HG02623 (cell line): ENCODE measurements at regions not wholly inside any gene's neighbourhood (a gene's known extent, or its start where the extent isn't known, plus 50 kb on each side); places are given as distances from the start of the nearest gene placed in this dataset.
"Not testable (repeated sequence)": the region's sequence is repeated elsewhere in the genome, so short reads cannot be mapped to it uniquely, and the experiment has no call there.

Experiments
- ATAC-seq: cut with Tn5 transposase; IDR thresholded peaks from one replicate; pipeline ENCODE4 v1.9.1; 2021; ENCODE audit warnings: moderate library complexity; ENCODE audit not compliant: unreplicated experiment

DNA sequence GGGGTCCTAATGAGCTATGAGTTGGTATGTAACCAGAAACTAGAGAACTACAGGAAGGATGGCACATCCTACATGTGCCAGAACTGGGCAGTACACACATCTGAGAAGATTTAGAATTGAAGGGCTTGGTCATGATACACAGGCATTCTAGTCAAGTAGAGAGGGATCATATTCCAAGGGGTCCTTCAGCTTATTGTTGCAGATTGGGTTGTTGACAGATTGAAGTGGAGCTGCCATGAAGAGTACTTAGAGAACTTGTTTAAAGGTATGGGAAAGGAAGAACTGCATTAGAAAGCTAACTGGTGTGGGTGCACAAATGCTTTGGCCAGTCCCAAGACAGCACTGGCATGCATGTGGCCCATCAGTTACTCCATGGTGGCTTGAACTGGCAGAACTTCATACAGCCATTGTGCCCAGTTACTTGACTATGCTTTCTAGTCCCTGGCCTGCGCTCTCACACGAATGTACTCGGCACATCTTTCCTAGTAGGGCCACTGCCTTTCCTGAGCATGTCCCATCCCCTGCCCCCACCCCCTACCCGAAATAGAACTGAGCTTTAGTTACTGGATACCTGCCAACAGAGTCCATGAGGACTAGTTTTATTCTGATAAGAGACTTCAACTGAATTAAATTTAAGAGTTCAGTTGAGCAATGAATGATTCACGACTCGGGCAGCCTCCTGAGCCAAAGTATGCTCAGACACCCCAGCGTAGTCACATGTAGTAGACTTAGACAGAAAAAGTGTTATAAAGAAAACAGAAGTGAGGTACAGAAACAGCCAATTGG is 64.0 kb downstream of the CCNG2 start:
- ATAC-seq = no peak

DNA sequence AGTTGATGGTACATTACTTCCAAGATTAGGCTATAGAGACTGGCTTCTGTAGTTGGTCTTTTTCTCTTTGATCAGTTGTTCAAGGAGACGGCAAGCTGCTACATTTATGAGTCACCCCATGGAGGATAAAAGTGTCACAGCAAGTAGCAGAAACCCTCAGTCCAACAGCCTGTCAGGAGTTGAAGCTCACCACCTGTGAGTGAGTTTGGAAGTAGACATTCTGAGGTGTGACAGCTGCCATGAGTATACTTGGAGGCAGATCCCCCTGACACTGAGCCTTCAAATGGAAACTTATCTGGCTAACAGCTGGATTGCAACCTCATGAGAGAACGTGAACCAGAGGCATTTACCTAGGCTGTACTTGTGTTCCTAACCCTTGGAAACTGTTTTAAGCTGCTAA is 68.0 kb downstream of the CCNG2 start:
- ATAC-seq = no peak

DNA sequence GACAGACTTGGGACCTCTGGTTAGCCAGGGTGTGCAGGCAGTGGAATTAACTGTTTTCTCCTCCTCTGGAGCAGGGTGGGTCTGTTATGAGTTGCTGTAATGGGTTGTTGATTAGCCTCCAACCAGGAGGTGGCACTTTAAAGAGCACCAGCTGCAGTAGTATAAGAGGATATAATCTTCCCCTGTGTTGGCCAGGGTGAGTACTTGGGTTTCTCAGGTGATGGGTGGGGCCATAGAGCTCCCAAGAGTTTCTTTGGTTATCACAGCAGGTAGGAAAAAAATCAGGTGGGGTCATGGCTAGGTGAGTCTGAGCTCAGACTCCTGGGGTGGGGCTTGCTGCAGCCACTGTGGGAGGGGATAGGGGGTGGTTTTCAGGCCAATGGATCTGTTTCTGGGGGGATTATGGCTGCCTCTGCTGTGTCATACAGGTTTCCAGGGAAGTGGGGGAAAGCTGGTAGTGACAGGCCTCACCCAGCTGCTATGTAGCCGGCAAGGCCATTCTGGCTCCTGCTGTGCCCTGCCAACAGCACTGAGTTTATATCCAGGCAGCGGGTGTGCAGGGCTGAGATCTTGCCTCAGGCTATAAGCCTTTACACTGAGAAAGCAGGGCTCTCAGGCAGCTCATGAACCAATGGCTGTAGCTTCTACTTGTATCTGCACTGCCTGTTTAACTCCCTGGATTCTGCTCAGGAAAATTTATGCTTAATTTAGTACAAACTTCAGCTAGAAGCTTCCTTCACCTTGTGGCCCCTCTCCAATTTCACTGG is 70.1 kb downstream of the CCNG2 start:
- no peak for ATAC-seq

DNA sequence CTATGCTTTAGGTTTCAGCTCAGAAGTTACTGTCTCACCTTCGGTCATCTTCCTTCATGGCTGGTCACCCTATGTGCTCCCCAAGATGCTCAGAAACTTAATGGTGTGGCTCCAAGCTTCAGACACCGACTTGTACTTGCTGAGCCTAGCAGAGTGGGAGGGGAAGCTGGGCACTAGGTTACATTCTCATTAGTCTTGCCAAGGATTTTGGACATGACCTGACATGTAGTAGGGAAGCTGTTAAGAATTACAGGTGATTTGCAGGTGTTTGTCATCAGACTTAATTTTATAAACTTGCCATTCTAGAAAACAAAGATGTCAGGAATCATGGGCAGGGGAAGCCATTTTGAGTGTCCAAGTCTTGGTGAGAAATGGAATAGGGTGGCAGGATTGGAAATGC is 72.4 kb downstream of the CCNG2 start:
- no peak for ATAC-seq

DNA sequence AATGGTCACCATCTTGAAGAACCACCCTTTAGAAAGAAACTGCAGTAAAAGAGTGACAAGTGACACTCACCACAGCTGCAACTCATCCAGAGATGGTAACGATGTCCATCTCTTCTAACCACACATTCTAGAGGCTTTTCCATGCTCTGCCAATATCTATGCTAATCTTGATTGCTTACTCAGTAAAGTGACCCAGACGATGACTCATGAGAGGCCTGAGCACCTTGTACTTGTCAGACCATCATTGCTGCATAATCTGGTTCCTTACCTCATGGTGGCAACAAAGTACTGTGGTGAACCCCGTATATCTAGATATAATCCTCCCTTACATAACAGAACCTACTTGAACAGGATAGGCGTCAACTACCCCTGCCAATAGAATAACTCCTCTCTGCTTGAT is 75.6 kb downstream of the CCNG2 start:
- ATAC-seq = no peak

DNA sequence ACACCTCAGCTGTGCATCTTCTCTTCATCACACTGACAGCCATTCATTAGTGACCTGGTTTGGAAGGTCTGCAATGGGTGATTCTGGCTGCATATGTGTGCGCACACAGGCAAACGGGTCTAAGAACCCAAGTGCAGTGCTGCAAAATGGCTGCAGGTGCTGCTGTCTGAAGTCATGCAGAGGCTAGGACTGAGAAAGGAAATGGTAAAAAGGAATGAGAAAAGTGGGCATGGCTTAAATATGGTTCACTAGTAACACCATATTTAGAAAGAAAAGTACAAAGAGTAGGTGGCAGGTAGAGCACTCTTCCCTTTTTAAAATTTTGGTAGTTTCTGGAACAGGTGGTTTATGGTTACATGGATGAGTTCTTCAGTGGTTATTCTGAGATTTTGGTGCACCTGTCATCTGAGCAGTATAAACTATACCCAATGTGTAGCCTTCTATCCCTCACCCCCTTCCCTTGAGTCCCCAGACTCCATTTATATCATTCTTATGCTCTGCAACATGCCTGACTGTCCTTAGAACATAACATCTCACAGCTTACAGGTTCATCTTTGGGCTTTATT is 78.4 kb downstream of the CCNG2 start:
- ATAC-seq = peak; percentile 67

DNA sequence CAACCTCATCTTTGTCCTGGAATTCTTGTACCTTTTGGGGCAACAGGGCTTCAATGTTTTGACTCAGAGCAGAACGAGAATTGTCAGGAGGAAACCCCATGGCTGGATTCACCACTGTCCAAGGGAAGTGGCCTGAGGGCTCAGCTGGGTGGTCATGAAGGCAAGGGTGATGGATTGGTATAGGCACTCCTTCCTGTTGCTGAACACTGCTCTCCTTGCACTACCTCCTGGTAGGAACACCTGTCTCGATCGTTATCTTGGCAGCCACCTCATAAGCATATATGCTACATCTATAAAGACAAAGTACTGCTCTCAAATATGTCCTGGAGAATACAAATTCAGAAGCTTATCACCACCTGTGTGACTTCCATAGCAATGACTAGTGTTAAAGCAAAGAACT is 79.8 kb downstream of the CCNG2 start:
- ATAC-seq = no peak

DNA sequence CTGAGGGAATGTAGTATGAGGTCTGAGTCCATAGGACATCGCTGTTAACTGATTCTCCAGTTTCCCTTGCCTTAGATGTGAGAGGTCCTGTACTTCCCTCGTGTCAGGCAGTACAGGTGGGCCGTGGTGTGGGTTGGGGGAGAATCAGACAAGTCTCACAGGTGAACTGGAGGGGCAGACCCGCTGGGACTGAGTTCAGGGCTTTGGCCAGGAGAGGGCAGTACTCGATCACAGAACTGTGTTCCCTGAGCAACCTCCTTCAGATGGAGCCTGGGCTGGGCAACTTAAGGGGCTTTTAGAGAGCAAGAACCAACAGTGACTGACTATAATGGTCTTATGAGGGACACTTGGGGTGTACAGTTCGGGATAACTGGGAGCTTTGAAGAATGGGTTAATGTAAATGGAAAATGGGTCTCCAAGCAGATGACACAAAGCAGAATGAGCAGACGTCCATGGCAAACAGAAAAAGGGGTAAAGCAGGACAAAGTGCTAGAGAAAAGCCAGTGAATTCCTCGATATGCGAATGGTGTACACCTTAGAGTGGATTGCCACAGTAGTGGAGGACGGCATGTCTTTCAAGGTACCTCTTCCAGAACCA is 83.6 kb downstream of the CCNG2 start:
- ATAC-seq = peak; percentile 62

DNA sequence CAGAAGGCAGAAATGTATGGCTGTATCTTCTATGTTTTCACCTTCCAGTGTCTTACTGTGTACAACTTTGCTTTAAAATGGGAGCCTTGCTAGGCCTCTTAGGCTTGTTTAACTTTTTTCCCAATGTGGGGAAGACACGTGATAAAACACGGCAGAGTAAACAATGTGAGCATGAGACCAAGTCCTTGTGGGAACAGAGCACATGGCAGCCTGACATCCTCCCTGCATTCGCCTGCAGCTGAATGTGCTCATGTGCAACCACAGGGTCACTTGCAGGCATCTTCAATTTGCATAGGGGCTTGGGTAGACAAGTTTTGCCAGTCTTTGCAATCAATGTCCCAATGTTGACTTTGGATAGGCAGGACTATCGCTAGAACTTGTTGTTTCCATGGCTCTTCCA is 91.8 kb downstream of the CCNG2 start:
- no peak for ATAC-seq

DNA sequence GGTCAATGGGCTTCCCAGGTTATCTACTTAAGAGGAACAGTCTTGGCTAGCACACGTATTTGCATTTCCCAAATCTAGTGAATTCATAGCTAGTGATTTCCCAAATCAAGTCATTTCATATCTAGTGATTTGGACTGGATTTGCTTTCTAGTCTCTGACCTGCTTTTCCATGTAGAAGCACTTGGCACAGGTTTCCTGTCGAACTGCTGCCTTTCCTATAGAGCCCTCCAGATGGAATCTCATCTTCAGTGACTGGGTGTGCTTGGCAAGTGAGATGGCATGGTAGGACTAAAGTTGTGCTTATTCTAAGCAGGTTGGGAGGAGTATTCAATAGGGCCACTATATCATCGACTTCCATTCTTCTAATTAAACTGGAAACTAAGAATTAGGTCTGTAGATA is 94.7 kb downstream of the CCNG2 start:
- no peak for ATAC-seq

DNA sequence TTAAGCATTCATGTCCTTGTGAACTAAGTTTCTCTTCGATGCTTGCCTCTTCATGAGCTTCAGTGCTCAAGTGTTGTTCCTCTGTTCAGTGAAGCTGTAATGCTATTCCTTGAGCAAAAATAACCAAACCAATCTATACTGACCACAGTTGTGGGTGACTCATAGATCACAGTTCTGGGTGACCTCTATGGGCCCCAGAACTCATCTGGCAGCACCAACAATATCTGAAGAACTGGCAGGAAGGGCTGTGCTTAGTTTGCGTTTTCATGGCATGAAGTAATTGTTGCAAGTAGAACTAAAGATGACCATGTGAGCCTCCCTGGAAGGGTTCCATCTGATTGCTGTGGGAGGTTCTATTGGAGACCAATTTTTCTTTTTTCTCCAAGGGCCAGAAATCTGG is 106.2 kb downstream of the CCNG2 start:
- no peak for ATAC-seq

DNA sequence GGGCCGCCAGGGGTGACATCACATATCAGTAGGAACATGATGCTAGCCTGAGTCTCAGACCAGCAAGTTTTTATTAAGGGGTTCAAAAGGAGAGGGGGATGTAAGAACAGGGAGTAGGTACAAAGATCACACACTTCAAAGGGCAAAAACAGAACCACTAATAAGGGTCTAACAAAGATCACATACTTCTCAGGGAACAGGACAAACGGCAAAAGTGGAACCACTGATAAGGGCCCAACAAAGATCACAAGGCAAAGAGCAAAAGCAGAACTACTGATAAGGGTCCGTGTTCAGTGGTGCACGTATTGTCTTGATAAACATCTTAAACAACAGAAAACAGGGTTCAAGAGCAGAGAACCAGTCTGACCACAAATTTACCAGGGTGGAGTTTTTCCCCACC is 107.0 kb downstream of the CCNG2 start:
- not testable (repeated sequence) for ATAC-seq

DNA sequence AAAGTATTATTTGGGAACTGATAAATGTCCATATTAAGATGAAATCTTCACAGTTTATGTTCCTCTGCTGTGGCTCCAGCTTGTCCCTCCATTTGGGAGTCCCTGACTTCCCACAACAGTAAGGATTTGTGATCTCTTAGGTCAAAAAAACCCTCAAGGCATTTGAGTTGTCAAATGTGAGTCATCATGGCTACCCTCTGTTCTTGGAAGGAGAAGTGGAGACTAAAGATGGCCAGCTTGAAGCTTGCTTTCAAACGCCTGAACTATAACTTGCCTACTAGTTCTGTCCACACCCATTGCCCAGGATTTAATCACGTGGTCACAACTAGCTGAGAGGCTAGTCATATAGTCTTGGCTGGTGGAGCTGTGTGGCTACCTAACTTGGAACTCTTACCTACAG is 107.8 kb downstream of the CCNG2 start:
- no peak for ATAC-seq

DNA sequence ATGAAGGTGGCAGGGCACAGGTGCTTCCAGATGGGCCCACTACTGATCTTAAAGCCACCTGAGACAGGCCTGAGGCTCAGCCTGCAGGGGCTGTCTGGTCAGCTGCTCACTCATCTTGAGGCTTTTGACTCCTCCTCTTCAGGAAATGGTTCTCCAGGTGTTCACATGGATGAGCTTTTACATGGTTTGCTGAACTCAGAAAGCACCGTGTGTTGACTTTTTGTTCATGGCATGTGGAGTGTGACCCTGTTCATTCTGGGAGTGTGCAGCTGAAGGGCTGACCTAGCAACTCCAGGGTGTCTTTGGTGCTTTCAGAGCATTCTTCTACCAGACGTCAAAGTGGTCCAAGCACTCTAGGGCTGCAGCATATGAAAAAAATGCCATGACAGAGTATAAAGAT is 111.1 kb downstream of the CCNG2 start:
- no peak for ATAC-seq

DNA sequence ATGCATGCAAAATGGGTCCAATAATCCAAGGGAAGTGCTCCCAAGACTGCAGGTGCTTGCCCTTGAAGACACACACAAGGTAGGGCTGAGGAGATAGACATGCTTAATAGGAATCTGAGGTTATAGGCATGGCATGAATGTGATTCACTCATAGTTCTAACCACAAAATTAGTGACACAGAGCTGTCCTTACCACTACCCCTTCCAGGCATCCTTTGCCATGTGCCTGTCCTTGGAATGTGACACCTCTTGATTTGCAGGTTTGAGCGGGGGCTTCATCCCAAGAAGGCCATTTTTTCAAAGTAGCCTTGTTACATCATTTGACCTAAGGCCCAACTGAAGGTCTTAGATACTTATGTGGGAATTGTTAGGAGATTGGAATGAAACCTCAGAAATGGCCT is 112.5 kb downstream of the CCNG2 start:
- ATAC-seq = no peak

DNA sequence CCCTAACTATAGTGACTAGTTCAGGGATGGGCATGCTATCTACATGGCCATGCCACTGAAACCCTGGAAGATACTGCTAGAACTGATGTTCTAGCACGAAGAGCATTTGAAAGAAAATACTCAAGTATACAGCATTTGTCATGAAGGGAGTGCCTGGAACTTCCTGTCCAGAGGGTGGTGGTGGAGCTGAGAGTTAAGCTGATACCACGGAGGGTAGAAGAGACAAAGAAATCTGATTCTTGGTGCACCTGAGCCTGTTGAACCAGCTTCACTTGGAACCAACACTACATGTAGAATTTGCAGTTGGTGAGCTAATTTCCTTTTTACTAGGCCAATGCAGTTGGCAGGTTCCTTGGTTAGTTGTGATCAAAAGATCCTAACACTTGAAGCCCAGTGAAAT is 116.4 kb downstream of the CCNG2 start:
- ATAC-seq = no peak

DNA sequence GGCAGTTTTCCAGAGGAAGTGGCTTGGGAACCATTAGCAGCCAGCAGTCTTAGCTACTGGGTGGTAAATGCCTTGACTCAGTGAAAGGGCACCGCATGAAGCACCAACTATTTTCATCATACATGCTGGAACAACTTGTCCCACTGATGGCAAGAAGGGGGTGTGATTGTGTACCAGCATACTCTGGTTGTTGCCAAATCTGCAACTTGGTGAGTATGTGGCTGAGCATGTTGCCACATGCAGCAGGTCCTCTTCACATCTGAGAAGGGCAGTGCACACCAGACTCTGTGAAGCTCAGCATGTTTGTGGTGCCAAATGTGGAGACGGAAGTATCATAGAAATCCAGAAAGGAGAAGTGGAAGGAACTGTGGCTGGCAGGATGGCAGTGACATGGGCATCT is 122.1 kb downstream of the CCNG2 start:
- not testable (repeated sequence) for ATAC-seq

DNA sequence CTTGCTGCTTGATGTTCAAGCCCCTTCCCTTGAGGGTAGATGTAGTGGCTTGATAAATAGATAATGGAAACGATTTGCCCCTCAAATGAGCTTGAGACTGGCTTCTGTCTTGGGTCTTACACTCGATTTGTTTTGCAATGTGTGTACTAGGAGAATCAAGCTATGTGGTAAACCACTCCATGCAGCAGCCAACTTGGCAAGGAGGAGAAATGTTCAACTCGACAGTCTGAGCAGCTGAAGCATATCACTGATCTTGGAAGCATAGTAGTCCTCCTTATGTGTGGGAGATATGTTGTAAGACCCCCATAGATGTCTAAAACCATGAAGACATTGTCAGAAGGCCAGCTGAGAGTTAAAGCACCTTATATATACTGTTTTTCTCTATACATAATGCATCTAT is 125.3 kb downstream of the CCNG2 start:
- ATAC-seq = no peak

DNA sequence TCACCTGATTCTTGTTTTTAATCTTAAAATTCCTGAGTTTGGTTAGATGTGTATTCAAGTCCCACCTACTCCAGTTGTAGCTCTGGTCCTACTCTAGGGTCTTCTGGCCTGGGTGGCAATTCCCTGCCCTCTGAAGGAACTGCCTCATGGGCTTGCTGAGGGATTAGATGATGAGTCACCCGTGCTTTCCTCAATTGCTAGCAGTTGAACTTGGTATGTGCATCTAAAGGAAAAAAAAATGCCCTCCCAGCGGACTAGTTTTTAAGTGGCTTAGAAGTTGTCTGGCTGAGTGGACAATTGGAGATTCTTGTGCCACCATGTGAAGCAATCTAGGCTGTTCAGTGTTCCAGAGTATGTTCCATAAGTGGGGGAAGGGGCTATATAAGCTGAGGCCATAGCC is 127.0 kb downstream of the CCNG2 start:
- ATAC-seq = no peak

DNA sequence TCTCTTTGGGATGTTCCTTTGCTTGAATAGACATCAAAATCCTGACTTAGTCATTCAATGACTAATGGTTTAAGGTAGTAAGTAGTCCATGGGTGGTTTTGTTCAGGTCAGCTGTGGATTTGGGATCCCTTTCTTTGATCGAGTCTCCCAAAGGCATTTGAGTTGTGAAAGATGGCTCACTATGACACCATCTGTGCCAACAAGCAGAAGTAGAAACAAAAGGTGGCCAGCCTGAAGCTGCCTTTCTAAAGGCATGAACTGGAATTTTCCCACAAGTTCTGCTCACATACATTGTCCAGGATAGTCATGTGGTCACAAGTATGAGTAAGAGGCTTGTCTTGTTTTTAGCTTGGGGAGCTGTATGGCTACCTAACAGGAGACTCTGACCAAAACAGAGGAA is 129.9 kb downstream of the CCNG2 start:
- ATAC-seq = no peak

DNA sequence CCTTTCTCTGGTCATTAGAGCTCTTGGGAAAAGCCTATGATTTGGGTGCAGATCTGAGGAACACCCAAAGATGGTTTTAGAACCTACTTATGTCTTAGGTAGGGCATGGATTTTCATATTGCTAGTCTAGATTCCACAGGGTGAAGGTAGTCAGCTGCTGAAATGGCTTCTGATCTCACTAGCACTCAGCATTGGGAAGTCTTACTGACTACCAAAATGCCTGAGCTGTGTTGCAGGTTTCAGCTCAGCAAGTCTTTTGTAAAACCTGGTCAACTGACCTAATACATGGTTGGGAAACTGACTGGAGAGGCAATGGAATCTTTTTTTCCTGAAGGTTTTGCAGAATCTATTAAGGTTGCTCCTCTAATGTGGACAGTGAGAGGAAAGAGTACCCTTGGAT is 136.4 kb downstream of the CCNG2 start:
- ATAC-seq = no peak

DNA sequence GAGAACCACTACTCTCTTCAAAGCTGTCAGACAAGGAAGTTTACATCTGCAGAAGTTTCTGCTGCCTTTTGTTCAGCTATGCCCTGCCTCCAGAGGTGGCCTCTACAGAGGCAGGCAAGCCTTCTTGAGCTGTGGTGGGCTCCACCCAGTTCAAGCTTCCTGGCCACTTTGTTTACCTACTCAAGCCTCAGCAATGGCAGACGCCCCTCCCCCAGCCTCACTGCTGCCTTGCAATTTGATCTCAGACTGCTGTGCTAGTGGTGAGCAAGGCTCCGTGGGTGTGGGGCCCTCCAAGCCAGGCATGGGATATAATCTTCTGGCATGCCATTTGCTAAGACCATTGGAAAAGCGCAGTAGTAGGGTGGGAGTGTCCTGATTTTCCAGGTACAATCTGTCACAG is 144.0 kb downstream of the CCNG2 start:
- not testable (repeated sequence) for ATAC-seq
